KMS-11 (cell line): ENCODE measurements at regions not wholly inside any gene's neighbourhood (a gene's known extent, or its start where the extent isn't known, plus 50 kb on each side); places are given as distances from the start of the nearest gene placed in this dataset.

ENCODE experiments used
- H2AFZ ChIP-seq: fragments of 200-600 bp; sonication (generic); 2 replicates; pipeline ENCODE4 v1.6.1; 2016; ENCODE audit warnings: antibody characterized with exemption, mixed run types, low read depth
- H3K27ac ChIP-seq: fragments of 200-600 bp; sonication (generic); 2 replicates; pipeline ENCODE4 v1.6.1; 2016; ENCODE audit warnings: mild to moderate bottlenecking, mixed run types
- H3K27me3 ChIP-seq: fragments of 200-600 bp; sonication (generic); 2 replicates; pipeline ENCODE4 v1.6.1; 2017; ENCODE audit warnings: mild to moderate bottlenecking, low read depth, mixed run types, moderate library complexity; ENCODE audit not compliant: insufficient read depth
- H3K36me3 ChIP-seq: fragments of 200-600 bp; sonication (generic); 2 replicates; pipeline ENCODE4 v1.6.1; 2017; ENCODE audit warnings: mild to moderate bottlenecking, mixed run types; ENCODE audit not compliant: insufficient read depth
- H3K4me1 ChIP-seq: fragments of 200-600 bp; sonication (generic); 2 replicates; pipeline ENCODE4 v1.6.1; 2016; ENCODE audit warnings: mild to moderate bottlenecking, low read depth, mixed run types; ENCODE audit not compliant: poor library complexity, severe bottlenecking
- H3K4me2 ChIP-seq: fragments of 200-600 bp; sonication (generic); 2 replicates; pipeline ENCODE4 v1.7.0; 2016; ENCODE audit warnings: mild to moderate bottlenecking, mixed run types
- H3K4me3 ChIP-seq: fragments of 200-600 bp; sonication (generic); IDR thresholded peaks from 2 replicates; pipeline ENCODE4 v1.6.1; 2017; ENCODE audit warnings: low read depth, low read length, mixed read lengths; ENCODE audit not compliant: insufficient read depth
- H3K79me2 ChIP-seq: fragments of 200-600 bp; sonication (generic); 2 replicates; pipeline ENCODE4 v1.6.1; 2016; ENCODE audit warnings: low read depth, mixed run types; ENCODE audit not compliant: insufficient read depth
- H3K9ac ChIP-seq: fragments of 200-600 bp; sonication (generic); 2 replicates; pipeline ENCODE4 v1.6.1; 2016; ENCODE audit warnings: mild to moderate bottlenecking, mixed run types
- H4K20me1 ChIP-seq: fragments of 200-600 bp; sonication (generic); 2 replicates; pipeline ENCODE4 v1.6.1; 2016; ENCODE audit warnings: mild to moderate bottlenecking, mixed run types; ENCODE audit not compliant: insufficient read depth
- TF ChIP-seq, protein P1 (sequence below): fragments of 200-600 bp; sonication (generic); conservative IDR thresholded peaks from 2 replicates; pipeline ENCODE4 v1.6.1; 2017; ENCODE audit warnings: low read depth, mild to moderate bottlenecking, antibody characterized with exemption, low read length, moderate library complexity, mixed read lengths

DNA sequence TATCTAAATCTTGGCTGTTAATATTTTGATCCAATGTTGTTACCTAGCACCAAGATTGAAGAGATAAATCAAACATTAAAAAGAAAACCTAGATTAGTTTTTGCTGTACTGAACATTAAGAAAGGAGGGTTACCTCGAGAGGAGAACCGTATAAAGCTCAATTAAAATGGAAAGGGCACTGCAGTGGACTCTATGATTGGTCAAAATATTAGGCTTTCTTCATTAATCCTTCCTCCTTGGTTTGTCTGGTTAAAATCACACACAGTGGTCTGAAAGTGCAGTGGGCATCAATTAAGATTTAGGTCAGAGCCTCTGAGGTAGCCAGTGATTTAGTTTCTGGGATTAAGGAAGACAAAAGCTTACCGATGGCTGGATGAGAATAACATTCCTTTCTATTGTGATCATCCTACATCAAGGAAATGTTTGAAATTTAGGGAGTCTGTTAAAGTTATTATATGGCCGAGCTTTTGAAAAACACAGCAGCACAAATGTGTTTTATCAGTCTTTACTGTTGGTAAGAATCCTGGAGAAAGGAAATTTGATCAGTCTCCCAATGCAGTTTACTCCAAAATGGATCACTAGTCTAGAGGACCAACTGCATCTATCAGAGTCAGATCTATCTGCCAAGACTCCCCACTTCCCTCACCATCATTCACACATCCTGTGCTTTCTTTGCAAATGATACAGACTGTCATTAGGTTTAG is 134.6 kb upstream of the NEDD9 start:
- Histone ChIP-seq H2AFZ (no peak overlapping the region), H3K27me3 (no peaks in the 10 kb centered on the region), H4K20me1 (no peaks in the 10 kb centered on the region), H3K4me3 (no peak overlapping the region), H3K36me3 (no peaks in the 10 kb centered on the region), H3K4me1 (no peaks in the 10 kb centered on the region), H3K79me2 (no peaks in the 10 kb centered on the region), H3K27ac (no peak overlapping the region), H3K4me2 (no peak overlapping the region), H3K9ac (no peak overlapping the region)
- TF ChIP-seq, protein P1, sequence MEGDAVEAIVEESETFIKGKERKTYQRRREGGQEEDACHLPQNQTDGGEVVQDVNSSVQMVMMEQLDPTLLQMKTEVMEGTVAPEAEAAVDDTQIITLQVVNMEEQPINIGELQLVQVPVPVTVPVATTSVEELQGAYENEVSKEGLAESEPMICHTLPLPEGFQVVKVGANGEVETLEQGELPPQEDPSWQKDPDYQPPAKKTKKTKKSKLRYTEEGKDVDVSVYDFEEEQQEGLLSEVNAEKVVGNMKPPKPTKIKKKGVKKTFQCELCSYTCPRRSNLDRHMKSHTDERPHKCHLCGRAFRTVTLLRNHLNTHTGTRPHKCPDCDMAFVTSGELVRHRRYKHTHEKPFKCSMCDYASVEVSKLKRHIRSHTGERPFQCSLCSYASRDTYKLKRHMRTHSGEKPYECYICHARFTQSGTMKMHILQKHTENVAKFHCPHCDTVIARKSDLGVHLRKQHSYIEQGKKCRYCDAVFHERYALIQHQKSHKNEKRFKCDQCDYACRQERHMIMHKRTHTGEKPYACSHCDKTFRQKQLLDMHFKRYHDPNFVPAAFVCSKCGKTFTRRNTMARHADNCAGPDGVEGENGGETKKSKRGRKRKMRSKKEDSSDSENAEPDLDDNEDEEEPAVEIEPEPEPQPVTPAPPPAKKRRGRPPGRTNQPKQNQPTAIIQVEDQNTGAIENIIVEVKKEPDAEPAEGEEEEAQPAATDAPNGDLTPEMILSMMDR = no peak

DNA sequence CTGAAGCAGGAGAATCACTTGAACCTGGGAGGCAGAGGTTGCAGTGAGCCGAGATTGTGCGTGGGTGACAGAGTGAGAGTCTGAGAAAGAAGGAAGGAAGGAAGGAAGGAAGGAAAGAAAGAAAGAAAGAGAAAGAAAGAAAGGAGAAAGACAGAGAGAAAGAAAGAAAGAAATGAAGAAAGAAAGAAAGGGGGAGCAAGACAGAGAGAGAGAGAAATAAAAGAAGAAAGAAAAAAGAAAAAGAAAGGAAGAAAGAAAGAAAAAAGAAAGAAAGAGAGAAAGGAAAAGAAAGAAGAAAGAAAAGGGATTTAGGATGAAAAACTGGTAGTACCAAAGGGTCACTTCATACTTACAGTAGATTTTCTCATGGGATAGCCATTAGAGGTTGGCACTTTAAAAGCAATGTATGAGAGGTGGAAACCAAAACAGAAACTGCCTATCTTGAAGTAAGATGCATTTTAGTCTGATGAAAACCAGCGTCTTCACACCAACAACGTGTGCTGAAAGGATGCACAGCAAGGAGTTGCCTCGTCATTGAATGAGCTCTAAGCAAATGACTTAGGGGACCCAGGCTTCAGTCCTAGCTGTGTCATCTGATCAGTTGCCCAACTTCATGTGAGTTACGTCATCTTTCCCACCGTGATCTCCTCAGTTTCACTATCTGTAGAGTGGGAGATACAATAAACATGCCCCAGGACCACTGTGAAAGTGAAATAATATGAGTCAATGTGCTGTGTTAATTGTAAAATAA is 133.9 kb upstream of the NEDD9 start:
- no peak overlapping the region for H3K4me2 ChIP-seq
- TF ChIP-seq, protein P1 = no peak
- H3K9ac ChIP-seq = no peak overlapping the region
- no peaks in the 10 kb centered on the region for H3K36me3 ChIP-seq
- H2AFZ ChIP-seq = no peak overlapping the region
- no peaks in the 10 kb centered on the region for H3K27me3 ChIP-seq
- H3K27ac ChIP-seq = no peak overlapping the region
- no peaks in the 10 kb centered on the region for H3K4me1 ChIP-seq
- no peak overlapping the region for H3K4me3 ChIP-seq
- no peaks in the 10 kb centered on the region for H3K79me2 ChIP-seq
- no peaks in the 10 kb centered on the region for H4K20me1 ChIP-seq

DNA sequence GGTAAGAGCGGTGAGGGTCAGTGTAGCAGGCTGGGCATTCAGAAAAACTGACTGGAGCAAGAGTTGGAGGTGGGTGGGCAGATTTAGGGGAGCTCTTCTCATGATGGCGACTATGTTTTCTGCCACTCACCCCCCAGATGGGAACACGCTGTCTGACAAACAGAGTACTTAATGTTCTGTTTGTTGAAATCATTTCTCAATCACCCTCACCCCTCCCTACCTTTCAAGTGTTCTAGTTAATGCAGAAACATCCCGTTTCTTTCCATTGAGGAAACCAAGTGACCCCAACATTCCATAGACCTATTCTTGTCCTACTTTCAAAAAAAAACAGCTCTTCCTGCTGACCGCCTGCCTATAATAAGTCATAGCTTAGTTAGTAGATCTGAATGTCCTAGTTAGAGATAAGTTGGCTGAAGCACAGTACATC is 132.5 kb upstream of the NEDD9 start:
- Histone ChIP-seq H3K4me1 (no peaks in the 10 kb centered on the region), H3K79me2 (no peaks in the 10 kb centered on the region)

DNA sequence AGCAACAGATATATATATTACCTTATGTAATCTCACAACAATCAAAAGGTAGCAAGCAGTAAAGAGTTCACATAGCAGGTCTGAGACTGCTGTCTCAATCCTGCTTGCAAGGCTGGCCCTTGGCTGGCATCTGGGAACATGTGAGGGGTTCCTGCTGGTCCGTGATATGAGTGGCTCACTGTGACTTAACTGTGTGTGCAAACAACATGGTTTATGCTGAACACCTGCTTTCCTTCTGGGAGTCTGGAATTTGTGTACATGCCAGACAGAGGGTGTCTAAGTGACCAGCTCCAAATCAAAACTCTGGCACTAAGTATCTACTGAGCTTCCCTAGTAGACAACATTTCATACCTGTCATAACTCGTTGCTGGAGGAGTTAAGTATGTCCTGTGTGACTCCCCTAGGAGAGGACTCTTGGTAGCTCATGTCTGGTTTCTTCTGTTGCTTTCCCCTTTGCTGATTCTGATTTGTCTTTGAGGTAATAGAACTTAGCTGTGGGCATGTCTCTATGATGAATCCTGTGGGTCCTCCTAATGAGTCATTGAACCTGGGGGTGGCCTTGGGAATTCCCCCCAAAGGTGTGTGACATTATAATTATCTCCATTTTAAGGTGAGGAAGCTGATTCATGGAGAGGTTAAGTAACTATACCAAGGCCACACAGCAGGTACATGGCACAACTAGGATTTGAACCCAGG is 131.6 kb upstream of the NEDD9 start:
- H4K20me1 ChIP-seq = no peaks in the 10 kb centered on the region
- no peaks in the 10 kb centered on the region for H3K4me1 ChIP-seq
- H2AFZ ChIP-seq = no peak overlapping the region
- TF ChIP-seq, protein P1 = no peak
- H3K4me2 ChIP-seq = no peak overlapping the region
- H3K36me3 ChIP-seq = no peaks in the 10 kb centered on the region
- H3K9ac ChIP-seq = no peak overlapping the region
- no peaks in the 10 kb centered on the region for H3K27me3 ChIP-seq
- H3K79me2 ChIP-seq = no peaks in the 10 kb centered on the region
- no peak overlapping the region for H3K4me3 ChIP-seq
- no peak overlapping the region for H3K27ac ChIP-seq

More for the DNA sequence above, 132.5 kb upstream of the NEDD9 start:
- Histone ChIP-seq H3K27ac (no peak overlapping the region), H3K36me3 (no peaks in the 10 kb centered on the region), H4K20me1 (no peaks in the 10 kb centered on the region), H3K4me3 (no peak overlapping the region), H3K4me2 (no peak overlapping the region), H2AFZ (no peak overlapping the region), H3K9ac (no peak overlapping the region), H3K27me3 (no peaks in the 10 kb centered on the region)
- TF ChIP-seq, protein P1 = no peak
